HG03064 (cell line): ENCODE measurements at regions not wholly inside any gene's neighbourhood (a gene's known extent, or its start where the extent isn't known, plus 50 kb on each side); places are given as distances from the start of the nearest gene placed in this dataset.
"Not testable (repeated sequence)": the region's sequence is repeated elsewhere in the genome, so short reads cannot be mapped to it uniquely, and the experiment has no call there.

Experiments
- ATAC-seq: cut with Tn5 transposase; IDR thresholded peaks from one replicate; pipeline ENCODE4 v1.9.1; 2021; ENCODE audit warnings: low read depth; ENCODE audit not compliant: unreplicated experiment

DNA sequence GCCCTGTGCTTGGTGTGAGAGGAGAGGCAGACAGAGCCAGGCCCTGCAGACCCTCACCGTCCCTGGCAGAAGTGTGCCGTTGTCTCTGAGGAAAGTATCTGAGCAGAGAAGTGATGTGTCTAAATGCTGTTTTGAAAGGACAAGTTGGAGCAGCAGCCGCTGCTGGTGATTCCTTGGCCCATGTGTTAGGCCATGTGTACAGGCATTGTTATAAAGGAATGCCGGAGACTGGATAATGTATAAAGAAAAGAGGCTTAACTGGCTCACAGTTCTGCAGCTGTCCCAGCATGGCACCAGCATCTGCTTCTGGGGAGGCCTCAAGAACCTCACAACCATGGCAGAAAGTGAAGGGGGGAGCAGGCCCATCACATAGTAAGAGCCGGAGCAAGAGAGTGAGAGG, 334.6 kb upstream of the ATP10A start:
- no peak for ATAC-seq

DNA sequence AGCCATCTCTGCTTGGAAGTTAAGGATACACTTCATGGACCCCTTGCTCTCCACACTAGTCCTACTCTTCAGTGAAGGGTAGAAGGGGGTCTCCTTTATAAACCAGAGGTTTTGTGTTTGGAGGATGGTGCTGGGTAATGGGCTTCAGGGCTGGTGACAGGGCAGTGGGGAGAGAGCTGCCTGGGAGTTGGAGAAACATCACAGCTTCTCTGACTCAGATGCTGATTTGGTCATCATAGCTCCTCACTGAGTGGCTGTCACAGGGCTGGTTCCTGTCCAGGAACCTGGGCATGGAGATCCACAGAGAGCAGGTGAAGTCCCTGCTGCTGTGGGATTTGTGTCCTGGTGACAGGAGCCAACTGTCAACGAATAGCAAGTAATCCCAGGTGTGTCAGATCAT, 333.9 kb upstream of the ATP10A start:
- no peak for ATAC-seq

DNA sequence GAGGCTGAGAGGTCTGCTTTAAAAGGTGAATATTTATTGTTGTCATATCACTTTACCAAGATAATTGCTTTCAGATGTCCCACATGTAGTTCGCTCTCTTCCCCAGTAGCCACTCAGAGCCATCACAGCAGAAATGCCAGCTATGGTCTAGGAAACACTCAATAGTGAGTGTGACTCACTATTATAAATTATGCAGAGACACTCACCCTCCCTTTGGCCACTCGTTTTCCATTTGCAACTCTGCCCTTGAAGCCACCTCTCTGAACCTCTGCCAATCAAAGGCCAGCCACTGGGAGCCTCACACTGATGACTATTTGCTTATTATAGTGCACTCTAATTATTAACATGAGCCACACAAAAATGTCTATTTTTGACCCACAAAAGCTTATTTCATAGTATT, 328.1 kb upstream of the ATP10A start:
- ATAC-seq: no peak

DNA sequence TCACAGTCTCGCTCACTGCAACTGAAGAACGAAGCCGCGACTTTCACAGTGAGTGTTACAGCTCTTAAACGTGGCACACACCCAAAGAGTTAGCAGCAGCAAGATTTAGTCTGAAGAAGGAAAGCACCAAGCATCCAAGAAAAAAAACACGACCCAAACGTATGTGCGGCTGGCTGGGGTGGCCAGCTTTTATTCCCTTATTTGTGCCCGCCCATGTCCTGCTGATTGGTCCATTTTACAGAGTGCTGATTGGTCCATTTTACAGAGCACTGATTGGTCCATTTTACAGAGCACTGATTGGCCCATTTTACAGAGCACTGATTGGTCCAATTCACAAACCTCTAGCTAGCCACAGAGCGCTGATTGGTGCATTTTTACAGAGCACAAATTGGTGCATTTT, 323.0 kb upstream of the ATP10A start:
- not testable (repeated sequence) for ATAC-seq

DNA sequence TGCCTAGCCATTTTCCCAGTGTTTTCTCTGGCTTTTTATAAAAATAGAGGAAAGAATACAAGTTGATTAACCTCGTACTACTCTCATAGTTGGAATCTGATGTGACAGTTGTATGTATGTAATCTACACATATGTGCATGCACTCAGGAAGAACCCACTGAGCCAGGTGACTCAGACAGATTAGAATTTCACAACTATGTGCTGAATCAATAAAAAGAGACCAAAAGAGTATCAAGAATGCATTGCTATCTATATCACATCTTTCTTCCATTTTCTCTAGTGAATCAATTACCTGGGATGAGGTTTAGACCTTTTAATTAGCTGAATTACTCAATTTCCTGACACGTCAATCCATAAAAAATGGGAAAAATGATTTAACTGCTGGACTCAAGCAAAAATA, 319.3 kb upstream of the ATP10A start:
- ATAC-seq: no peak

DNA sequence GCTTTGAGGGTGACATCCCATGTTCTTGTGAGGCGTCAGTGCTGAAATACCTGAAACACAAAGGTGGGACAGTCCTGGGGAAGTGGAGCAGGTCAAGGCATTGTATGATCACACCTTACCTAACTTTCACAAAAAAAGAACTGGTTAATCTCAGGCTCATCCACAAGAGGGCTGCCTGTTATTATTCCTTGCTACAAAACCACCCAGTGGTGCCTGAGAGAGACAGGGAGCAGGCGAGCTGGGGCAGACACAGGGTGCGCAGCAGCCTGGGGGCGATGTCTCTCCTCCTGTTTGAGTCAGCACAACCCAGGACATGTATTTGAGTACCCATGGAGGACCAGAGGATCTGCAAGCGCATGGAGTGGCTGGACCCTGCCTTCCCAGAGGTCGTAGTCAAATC, 316.8 kb upstream of the ATP10A start:
- no peak for ATAC-seq

DNA sequence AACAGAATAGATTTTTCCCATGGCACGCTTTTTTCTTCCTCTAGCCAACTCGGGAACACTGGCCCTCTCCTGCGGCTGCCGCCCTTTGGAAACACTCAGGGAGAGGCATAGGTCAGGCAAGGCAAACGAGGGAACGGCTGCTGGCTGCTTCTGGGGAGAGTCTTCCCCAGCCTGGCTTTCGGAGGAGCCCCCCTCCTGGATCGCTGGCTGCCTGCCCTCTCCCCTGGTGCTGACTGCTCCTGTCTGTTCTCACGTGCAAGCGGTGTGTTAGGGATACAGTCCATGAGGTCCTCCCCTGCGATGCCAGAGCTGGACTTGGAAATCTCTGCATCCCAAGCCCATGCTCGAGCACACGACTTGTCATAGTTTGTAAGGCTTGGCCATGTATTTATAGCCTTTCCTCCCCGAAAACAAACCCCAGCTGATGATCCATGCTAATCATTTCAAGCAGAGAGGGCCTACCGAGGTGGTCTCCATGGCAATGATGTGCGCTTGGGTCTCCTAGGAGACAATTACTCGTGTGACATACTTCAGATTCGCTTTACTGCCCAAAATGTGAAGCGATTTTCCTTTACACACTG, 315.6 kb upstream of the ATP10A start:
- ATAC-seq: no peak

DNA sequence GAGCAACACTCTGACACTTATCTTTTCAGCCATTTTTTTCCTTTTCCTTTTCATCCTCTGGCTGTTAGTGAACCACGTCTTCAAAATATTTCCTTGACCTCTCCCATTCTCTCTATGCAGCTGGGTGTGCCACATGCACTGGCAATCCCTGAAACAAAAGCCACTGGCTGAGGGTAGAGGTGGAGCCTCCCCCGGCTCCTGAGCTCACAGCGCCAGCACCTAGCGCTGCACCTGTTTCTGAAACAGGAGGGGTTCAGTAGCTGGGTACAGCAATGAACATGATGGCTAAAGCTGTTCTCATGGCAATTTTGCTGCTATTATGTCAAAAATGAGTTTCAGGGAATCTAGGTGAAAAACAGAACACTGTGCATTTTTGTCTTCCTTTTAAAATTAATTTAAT, 314.7 kb upstream of the ATP10A start:
- no peak for ATAC-seq

DNA sequence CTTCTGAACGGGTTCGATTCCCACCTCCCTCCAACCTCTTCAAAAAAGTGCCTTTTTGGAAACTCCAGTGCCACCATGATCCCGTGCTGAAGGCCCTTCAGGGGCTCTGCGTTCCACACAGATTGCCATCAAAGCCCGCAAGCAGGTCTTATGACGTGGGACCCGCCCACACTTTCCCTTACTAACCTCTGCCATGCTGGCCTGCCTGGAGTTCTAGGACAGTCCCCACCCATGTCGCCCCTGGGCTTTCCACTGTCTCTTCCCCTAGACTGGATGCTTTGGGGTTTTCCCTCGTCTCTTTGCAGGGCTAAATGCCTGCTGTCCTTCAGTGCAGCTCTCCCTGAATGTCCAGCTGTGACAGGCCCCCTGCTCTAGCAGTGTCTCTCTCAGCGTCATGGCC, 313.7 kb upstream of the ATP10A start:
- ATAC-seq: no peak

DNA sequence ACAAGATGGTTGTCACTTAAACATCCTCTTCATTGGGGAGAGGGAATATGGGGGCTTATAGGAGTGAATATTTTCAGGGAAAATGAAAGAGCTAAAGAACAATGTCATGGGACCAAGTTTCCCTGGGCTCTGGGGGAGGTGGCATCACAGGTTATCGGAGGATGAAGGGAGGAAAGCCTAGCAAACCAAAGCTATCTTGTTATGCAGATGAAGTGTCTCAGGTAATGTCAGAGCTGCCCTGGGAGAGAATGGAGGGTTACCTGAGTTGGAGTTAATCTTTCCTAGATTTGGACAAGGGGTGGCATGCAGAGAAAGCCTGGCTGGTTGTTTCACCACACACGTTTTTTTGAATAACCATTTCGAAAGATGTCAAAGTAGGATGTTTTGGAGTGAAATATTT, 308.1 kb upstream of the ATP10A start:
- no peak for ATAC-seq

DNA sequence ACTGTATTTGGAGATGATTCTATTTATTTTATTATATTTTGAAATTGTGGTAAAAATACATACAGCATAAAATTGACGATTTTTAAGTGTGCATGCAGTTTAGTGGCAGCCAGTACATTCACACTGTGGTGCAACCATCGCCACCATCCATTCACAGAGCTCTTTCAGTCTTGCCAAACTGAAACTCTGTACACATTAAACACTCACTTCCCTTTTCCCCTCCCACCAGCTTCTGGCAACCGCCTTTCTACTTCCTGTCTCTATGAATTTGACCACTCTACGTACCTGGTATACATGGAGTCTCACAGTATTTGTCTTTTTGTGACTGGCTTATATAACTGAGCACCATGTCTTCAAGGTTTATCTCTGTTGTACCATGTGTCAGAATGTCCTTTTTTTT, 303.3 kb upstream of the ATP10A start:
- no peak for ATAC-seq

DNA sequence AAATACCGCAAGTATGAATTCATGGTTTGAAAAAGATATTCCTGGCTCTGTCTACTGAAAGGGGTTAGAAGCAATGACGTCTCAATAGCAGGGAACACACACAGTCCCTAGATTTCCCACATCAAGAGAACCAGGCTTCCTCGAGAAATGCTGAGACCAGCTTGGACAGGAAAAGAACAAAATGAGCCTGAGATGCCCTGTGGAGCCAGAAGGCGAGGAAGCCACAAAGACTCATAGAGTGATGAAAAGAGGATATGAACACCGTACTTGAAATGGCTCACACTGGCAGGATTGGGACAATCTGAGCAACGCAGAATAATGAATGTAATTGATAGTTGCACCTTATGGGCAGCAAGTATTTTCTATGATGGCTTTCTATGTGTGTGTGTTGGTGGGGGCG, 302.4 kb upstream of the ATP10A start:
- ATAC-seq: no peak

DNA sequence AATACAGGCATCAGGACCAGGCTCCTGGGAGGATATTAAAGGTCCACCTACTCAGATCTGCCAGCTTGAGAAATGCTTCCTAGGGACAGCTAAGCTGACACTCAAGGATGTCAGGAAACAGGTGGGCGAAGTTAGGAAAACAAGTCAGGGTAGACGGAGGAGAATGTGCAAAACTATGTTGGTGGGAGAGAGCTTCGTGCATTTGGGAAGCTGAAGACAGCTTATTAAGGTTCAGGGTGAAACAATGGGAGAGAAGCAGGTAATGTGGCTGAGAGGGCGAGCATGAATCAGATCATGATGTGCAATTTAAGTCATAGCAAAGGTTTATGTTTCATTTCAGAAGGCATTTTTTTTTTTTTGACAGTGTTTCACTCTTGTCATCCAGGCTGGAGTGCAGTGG, 297.2 kb upstream of the ATP10A start:
- ATAC-seq: no peak

DNA sequence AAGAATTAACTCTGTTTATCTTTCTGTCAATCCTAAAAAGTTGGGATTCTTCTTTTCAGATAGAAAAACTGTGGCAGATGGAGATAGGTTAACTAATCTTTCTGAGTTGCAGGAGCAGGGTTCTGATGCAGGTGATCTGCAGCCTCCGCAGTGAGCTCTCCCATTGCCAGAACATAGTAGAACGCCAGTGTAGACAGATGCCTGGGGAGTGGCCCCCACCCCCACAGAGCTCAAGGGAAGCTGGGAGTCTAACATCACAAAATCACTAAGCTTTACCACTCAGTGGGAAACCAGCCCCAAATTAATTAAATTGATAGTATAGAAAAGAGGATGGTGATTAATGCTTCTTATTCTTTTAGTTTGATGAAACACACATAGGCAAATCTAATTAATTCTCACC, 295.0 kb upstream of the ATP10A start:
- no peak for ATAC-seq

DNA sequence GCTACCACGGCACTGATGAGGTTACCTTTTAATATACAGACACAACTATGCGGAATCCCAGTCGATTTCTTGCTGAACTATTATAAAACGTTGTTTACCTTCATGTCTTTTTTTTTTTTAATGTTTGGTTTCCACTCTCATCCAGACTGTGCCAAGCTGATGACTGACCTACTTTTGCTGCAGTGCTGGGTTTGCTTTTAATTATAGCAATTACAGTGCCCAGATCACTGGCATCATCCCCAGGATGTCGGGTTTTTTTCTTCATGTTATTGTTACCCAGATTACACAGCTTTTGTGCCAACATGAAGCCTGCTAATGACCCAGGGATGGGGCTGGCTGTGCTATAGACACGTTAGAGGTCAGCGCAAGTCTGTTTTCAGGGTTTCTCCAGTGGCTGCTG, 294.0 kb upstream of the ATP10A start:
- ATAC-seq: no peak

DNA sequence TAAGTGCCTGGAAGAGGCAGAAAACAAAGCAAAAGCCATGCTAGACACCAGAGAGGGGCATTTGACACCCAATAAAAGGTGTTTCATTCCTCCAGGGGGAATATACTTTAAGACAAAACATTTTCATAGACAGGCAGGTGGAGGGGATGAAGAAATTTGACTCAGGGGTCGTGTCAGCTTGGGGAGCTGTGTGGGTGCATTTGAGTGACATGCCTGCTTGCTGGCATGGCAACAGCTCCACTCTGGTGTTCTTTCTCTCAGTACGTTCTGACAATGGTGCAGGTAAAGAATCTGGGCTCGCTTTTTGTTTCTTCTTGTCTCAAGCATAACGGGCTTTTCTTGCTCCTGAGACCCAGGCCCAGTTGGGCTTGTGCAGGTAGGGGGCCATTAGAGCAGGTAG, 292.9 kb upstream of the ATP10A start:
- ATAC-seq: no peak

DNA sequence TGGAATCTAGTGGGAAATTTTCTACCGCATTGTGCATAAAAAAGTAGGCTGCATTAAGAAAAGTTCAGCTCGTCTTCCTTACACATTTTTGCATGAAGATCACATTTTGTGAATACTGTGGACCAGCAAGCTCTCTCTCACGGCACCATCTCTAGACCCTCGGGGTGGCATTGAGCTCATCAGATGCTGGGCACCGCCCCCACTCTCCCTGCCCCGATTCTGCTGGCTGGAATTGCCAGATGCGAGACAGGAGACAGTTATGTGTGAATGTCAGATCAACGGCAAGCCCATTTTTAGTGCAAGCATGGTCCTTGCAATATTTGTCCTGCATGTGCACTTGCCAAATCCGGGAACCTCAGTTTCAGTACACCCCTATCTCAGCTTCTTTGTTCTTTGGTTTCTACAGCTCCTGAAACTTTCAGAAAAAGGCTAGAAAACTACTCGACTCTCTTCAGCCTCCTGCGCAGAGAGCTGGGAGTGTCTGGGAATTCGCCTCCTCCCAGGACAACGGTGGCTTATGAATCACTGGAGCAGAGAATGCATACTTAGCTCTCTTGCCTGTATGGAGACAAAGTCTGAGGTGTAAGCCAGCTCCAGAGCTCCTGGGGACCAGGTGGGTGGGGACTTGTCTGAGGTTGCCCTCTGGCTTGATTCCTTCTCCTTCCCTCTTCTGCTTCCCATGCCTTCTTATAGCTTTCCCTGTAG, 285.2 kb upstream of the ATP10A start:
- ATAC-seq: no peak

DNA sequence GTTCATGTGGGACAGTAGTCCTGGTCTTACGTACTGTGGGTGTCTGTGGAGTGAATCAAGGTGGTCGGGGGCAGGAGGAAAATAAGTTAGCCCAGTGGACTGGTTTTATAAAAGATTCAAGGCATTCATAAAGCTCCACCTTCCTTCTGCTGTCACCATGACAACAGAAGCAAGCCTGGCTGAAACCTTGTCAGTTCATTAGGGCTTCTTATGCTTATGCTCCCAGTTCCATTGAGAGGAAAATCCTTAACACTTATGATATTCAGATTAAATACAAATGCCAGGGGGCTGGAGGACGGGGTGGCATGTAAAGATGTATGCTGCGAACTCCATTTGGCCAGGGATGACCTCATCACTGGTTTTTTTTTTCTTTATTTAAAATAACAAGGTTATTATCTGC, 283.1 kb upstream of the ATP10A start:
- no peak for ATAC-seq

DNA sequence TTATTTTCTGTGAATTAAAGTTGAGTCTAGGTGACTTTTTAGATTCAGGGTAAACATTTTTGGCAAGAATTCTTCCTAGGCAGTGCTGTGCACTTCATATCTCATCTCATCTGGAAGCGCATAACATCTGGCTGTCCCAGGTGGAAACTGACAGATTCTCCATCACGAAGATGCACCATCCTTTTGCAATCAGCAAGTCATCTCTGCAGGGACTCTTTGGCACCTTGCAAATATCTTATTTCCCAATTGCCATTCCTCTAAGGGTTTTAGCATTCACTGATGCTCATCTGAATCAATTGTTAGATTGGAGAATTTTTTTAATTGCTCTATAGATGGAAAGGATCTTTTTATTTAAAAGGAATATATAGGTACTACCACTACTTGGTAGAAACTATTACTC, 282.7 kb upstream of the ATP10A start:
- no peak for ATAC-seq

DNA sequence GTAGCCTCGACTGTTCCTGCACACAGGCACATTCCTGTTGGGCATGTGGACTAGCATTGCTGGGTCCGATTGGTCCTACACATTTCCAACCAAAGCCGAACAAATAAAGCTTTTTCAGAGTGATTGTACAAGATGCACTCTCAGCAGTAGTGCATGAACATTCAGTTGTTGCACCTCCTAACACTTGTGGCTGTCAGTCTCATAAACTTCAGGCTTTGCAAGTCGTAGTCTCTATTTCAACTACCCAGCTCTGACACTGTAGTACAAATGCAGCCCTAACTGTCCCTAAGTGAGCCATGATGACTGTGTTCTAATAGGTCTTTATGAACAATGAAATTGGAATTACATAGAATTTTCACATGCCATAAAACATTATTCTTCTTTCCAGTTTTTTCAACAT, 281.7 kb upstream of the ATP10A start:
- ATAC-seq: no peak

DNA sequence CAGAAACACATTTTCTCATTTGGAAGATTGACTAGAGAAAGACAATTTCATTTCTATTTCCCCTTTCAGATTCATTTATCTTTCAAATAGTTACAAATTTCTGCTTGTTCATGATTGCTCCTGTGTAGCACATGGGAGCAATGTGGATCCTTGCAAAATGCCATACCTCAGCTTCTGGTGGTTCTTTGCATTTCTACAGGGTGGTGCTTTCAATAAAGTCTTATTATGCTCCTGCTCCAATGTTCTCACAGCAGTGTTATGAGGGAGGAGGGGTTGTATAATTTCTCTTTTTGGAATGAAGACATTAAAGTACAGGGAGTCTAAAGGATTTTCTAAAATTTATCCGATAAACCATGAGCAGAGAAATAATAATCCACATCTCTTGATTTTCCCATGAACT, 280.1 kb upstream of the ATP10A start:
- ATAC-seq: no peak

DNA sequence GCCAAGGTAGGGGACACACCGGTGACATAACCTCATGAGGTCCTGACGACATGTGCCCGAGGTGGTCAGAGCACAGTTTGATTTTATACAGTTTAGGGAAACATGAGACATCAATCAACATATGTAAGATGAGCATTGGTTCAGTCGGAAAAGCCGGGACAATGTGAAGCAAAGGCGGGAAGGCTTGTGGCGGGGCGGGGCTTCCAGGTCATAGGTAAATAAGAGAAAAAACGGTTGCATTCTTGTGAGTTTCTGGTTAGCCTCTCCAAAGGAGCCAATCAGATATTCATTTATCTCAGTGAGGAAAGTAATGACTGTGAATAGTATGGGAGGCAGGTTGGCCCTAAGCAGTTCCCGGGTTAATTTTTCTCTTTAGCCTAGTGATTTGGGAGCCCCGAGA, 271.7 kb upstream of the ATP10A start:
- ATAC-seq: no peak

DNA sequence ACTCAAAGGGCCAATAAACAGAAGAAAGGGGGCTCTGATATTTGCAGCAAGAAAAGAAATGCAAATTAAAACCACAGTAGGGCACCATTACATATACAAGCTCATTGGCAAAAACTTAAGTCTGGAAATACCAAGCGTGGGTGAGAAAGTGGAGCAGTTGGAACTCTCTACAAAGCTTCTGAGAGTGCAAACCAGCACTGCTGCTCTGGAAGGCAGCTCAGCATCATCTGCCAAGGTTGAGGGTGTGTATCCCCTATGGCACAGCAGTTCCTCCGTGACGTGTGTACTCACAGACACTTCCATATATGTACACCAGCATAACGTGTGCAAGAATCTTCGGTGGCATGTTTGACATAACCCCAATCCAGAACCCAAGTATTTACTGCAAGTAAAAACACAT, 271.0 kb upstream of the ATP10A start:
- ATAC-seq: no peak
